Fibroblast of lung (primary cell): ENCODE measurements at regions not wholly inside any gene's neighbourhood (a gene's known extent, or its start where the extent isn't known, plus 50 kb on each side); places are given as distances from the start of the nearest gene placed in this dataset.
"Not testable (repeated sequence)": the region's sequence is repeated elsewhere in the genome, so short reads cannot be mapped to it uniquely, and the experiment has no call there.

ENCODE experiments used
- DNase-seq, 2 donors: peaks; one replicate each; pipeline versions ENCODE4 v3.0.0 to v3.0.0-alpha.2; 2010; ENCODE audit warnings: low read depth in 2 of 2
- H2AFZ ChIP-seq: 2 replicates; pipeline ENCODE4 v1.5.1; 2012; ENCODE audit warnings: low read length, control low read depth, inconsistent platforms
- H3K27ac ChIP-seq: 2 replicates; pipeline ENCODE4 v1.5.1; 2011; ENCODE audit warnings: low read length, control low read depth; ENCODE audit not compliant: insufficient read depth
- H3K27me3 ChIP-seq: 2 replicates; pipeline ENCODE4 v1.5.1; 2011; ENCODE audit warnings: mild to moderate bottlenecking, low read length; ENCODE audit not compliant: control insufficient read depth, insufficient read depth
- H3K36me3 ChIP-seq: 2 replicates; pipeline ENCODE4 v1.5.1; 2011; ENCODE audit warnings: low read length; ENCODE audit not compliant: control insufficient read depth, insufficient read depth
- H3K4me1 ChIP-seq: 2 replicates; pipeline ENCODE4 v1.5.1; 2011; ENCODE audit warnings: low read length; ENCODE audit not compliant: control insufficient read depth, insufficient read depth; ENCODE audit errors: extremely low read depth
- H3K4me2 ChIP-seq: 2 replicates; pipeline ENCODE4 v1.5.1; 2011; ENCODE audit warnings: low read length, control low read depth; ENCODE audit not compliant: insufficient read depth; ENCODE audit errors: extremely low read depth
- H3K4me3 ChIP-seq, 4 experiments: fragments of 200-600 bp in 1 of 4; sonication (generic) in 1 of 4; replicated peaks in 1 of 4; 2 replicates each; pipeline ENCODE4 v1.5.1; 2011 to 2016; ENCODE audit warnings: low read length in 4 of 4, low read depth in 3 of 4, mild to moderate bottlenecking in 3 of 4, control low read depth in 2 of 4, inconsistent platforms in 1 of 4, mixed read lengths in 1 of 4; ENCODE audit not compliant: insufficient read depth in 1 of 4; ENCODE audit errors: control extremely low read depth in 1 of 4
- H3K79me2 ChIP-seq: 2 replicates; pipeline ENCODE4 v1.5.1; 2012; ENCODE audit warnings: mild to moderate bottlenecking, low read length, inconsistent platforms; ENCODE audit not compliant: control insufficient read depth, insufficient read depth
- H3K9ac ChIP-seq: 2 replicates; pipeline ENCODE4 v1.5.1; 2011; ENCODE audit warnings: mild to moderate bottlenecking, low read length, control low read depth; ENCODE audit not compliant: insufficient read depth
- H3K9me3 ChIP-seq: 2 replicates; pipeline ENCODE4 v1.5.1; 2012; ENCODE audit warnings: low read depth, low read length; ENCODE audit not compliant: control insufficient read depth, insufficient read depth
- H4K20me1 ChIP-seq: 2 replicates; pipeline ENCODE4 v1.5.1; 2011; ENCODE audit warnings: low read length; ENCODE audit not compliant: control insufficient read depth, insufficient read depth; ENCODE audit errors: extremely low read depth
- CTCF ChIP-seq, 2 donors: IDR thresholded peaks in 1 of 2; conservative IDR thresholded peaks in 1 of 2; 1 replicate in 1 of 2; 2 replicates in 1 of 2; pipeline ENCODE4 v1.5.1; 2011 to 2012; ENCODE audit warnings: low read length in 2 of 2, control low read depth in 1 of 2, inconsistent platforms in 1 of 2, low read depth in 1 of 2, mild to moderate bottlenecking in 1 of 2
- EZH2 ChIP-seq: IDR thresholded peaks from 2 replicates; pipeline ENCODE4 v1.5.1; 2012; ENCODE audit warnings: low read length, control low read depth, mild to moderate bottlenecking; ENCODE audit errors: missing control alignments

GRCh38 chr6:144439016-144439415 lies 153.9 kb downstream of the UTRN start:
- H3K4me3 ChIP-seq: no peak overlapping the region
- peaks cover 6% of the 10 kb centered on the region for H3K36me3 ChIP-seq
- no peaks in the 10 kb centered on the region for H3K27me3 ChIP-seq
- no peaks in the 10 kb centered on the region for H3K79me2 ChIP-seq
- no peaks in the 10 kb centered on the region for H3K4me1 ChIP-seq
- H3K9me3 ChIP-seq: no peaks in the 10 kb centered on the region
- no peak overlapping the region for H3K9ac ChIP-seq
- no peak overlapping the region for H3K4me2 ChIP-seq
- DNase-seq: peak in 1 of 2 donors; percentile 78
- H4K20me1 ChIP-seq: no peaks in the 10 kb centered on the region
- no peak for TF ChIP-seq EZH2
- TF ChIP-seq CTCF (conservative IDR thresholded peaks at IDR 0.05 in 1 of 2, IDR thresholded peaks at IDR 0.05 in 1 of 2; ENCODE audit: low read depth in 1 of 2, low read length in 2 of 2): no peak
- H3K27ac ChIP-seq: no peak overlapping the region
- H2AFZ ChIP-seq: no peak overlapping the region

- H3K36me3 ChIP-seq, H3K27me3 ChIP-seq, H3K4me2 ChIP-seq, H3K9ac ChIP-seq, H3K4me3 ChIP-seq, H4K20me1 ChIP-seq, H3K4me1 ChIP-seq, H3K79me2 ChIP-seq, H3K9me3 ChIP-seq, H2AFZ ChIP-seq, DNase-seq, H3K27ac ChIP-seq: not testable (repeated sequence)
These were observed 156.7 kb downstream of the UTRN start for GRCh38 chr6:144441801-144442200.

- no peak for DNase-seq
- H3K27me3 ChIP-seq: no peaks in the 10 kb centered on the region
- H3K4me3 ChIP-seq: no peak overlapping the region
- no peaks in the 10 kb centered on the region for H3K9me3 ChIP-seq
- H3K27ac ChIP-seq: no peak overlapping the region
- peaks cover 4% of the 10 kb centered on the region for H3K36me3 ChIP-seq
- no peak for TF ChIP-seq CTCF (conservative IDR thresholded peaks at IDR 0.05 in 1 of 2, IDR thresholded peaks at IDR 0.05 in 1 of 2; ENCODE audit: low read depth in 1 of 2, low read length in 2 of 2)
- TF ChIP-seq EZH2: no peak
- no peak overlapping the region for H2AFZ ChIP-seq
- no peak overlapping the region for H3K4me2 ChIP-seq
- H3K4me1 ChIP-seq: no peaks in the 10 kb centered on the region
- no peak overlapping the region for H3K9ac ChIP-seq
- H4K20me1 ChIP-seq: no peaks in the 10 kb centered on the region
- no peaks in the 10 kb centered on the region for H3K79me2 ChIP-seq
These were observed 158.0 kb downstream of the UTRN start for GRCh38 chr6:144443157-144443556.
